ENCODE measurements at regions not wholly inside any gene's neighbourhood (a gene's known extent, or its start where the extent isn't known, plus 50 kb on each side); places are given as distances from the start of the nearest gene placed in this dataset.

DNA sequence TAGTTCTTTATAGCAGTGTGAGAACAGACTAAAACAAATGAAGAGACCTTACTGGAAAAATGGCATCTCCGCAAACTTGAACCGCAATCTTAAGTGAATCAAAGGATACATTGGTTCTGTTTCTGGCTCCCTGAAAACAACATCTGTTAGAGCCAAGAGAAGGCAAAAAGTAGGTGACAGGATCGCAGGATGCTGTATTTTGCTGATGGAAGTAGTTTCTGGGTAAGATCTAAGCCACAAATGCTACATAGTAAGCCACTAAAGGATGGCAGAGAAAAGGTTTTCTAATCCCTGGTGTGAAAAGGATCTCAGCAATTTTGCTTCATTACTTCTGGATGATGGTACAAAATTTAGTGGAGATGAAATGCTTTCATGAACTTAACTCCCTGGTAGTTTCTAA lies 63.3 kb upstream of the HTR4 start:
- H2AFZ ChIP-seq (ENCODE audit: low read length): no peak overlapping the region
- H3K4me2 ChIP-seq (ENCODE audit: insufficient read depth, low read length, poor library complexity, severe bottlenecking): no peak overlapping the region
- DNase-seq (ENCODE audit: low spot score): no peak
- H3K4me3 ChIP-seq (ENCODE audit: low read length in 2 of 2): no peak overlapping the region
- no peaks in the 10 kb centered on the region for H3K27me3 ChIP-seq (ENCODE audit: control insufficient read depth in 3 of 3, insufficient read depth in 3 of 3, low read depth in 1 of 3, low read length in 3 of 3)
- no peak overlapping the region for H2BK120ac ChIP-seq (ENCODE audit: low read depth, low read length)
- H3K14ac ChIP-seq (ENCODE audit: low read length): no peak overlapping the region
- H3K23ac ChIP-seq (ENCODE audit: low read depth, low read length, poor library complexity): no peak overlapping the region
- no peak overlapping the region for H2BK15ac ChIP-seq (ENCODE audit: low read length)
- H3K9me3 ChIP-seq (replicated peaks in 1 of 2; ENCODE audit: control insufficient read depth in 2 of 2, insufficient read depth in 1 of 2, low read depth in 1 of 2, low read length in 2 of 2): no peaks in the 10 kb centered on the region
- no peaks in the 10 kb centered on the region for H3K36me3 ChIP-seq (replicated peaks in 1 of 2; ENCODE audit: control insufficient read depth in 2 of 2, insufficient read depth in 2 of 2, low read length in 2 of 2)
- no peak overlapping the region for H2AK5ac ChIP-seq (ENCODE audit: low read depth, low read length)
- H2BK12ac ChIP-seq (ENCODE audit: low read length): no peak overlapping the region
- no peak overlapping the region for H4K8ac ChIP-seq (ENCODE audit: low read depth, low read length)
- no peak overlapping the region for H3K27ac ChIP-seq (replicated peaks; ENCODE audit: low read length)
- H3K79me1 ChIP-seq (ENCODE audit: low read depth, low read length): no peaks in the 10 kb centered on the region
- H3K18ac ChIP-seq (ENCODE audit: low read length): no peak overlapping the region
- H2BK5ac ChIP-seq (ENCODE audit: low read length): no peak overlapping the region
- no CpG with 5 or more reads among the region's 3 CpGs for WGBS, 2 donors (ENCODE audit: extremely low coverage in 2 of 2, insufficient read length in 2 of 2, insufficient replicate concordance in 1 of 2)
- no peak overlapping the region for H3K9ac ChIP-seq (ENCODE audit: low read depth, low read length, poor library complexity)
- H4K91ac ChIP-seq (ENCODE audit: low read depth, low read length, poor library complexity): no peak overlapping the region
- no peak overlapping the region for H3K4ac ChIP-seq (ENCODE audit: low read length)
- H3K4me1 ChIP-seq (ENCODE audit: control insufficient read depth in 2 of 2, insufficient read depth in 1 of 2, low read depth in 1 of 2, low read length in 2 of 2): peaks cover 0 to 1% of the 10 kb centered on the region in 2 donors

DNA sequence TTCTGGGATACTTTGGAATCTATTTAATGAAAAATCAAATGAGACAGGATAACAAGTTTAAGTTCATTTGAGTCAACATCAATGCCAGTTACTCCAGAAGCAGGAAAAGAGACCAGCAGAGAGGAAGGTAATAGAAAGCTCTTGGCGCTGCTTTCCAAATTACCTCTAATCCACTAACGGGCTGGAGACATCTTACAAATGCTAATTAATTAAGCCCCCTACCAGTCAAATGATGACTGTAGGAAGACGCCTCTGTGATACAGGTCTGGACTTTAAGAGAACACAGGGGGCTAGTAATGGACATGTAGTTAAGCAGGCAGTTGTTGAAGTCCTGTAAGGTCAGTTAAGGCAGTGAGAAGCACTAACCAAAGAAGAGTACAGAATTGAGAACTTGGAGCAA lies 65.3 kb upstream of the HTR4 start:
- Histone ChIP-seq H2AFZ (ENCODE audit: low read length) (no peak overlapping the region), H2BK120ac (ENCODE audit: low read depth, low read length) (no peak overlapping the region), H3K18ac (ENCODE audit: low read length) (no peak overlapping the region), H3K4me2 (ENCODE audit: insufficient read depth, low read length, poor library complexity, severe bottlenecking) (no peak overlapping the region), H3K27me3 (ENCODE audit: control insufficient read depth in 3 of 3, insufficient read depth in 3 of 3, low read depth in 1 of 3, low read length in 3 of 3) (no peaks in the 10 kb centered on the region), H4K91ac (ENCODE audit: low read depth, low read length, poor library complexity) (no peak overlapping the region), H2AK5ac (ENCODE audit: low read depth, low read length) (no peak overlapping the region), H3K36me3 (replicated peaks in 1 of 2; ENCODE audit: control insufficient read depth in 2 of 2, insufficient read depth in 2 of 2, low read length in 2 of 2) (no peaks in the 10 kb centered on the region), H3K23ac (ENCODE audit: low read depth, low read length, poor library complexity) (no peak overlapping the region), H3K14ac (ENCODE audit: low read length) (no peak overlapping the region), H3K4me1 (ENCODE audit: control insufficient read depth in 2 of 2, insufficient read depth in 1 of 2, low read depth in 1 of 2, low read length in 2 of 2) (peaks cover 0 to 1% of the 10 kb centered on the region in 2 donors), H3K4ac (ENCODE audit: low read length) (no peak overlapping the region), H2BK5ac (ENCODE audit: low read length) (no peak overlapping the region), H3K27ac (replicated peaks; ENCODE audit: low read length) (no peak overlapping the region), H4K8ac (ENCODE audit: low read depth, low read length) (no peak overlapping the region), H3K9ac (ENCODE audit: low read depth, low read length, poor library complexity) (no peak overlapping the region), H3K4me3 (ENCODE audit: low read length in 2 of 2) (no peak overlapping the region), H2BK12ac (ENCODE audit: low read length) (no peak overlapping the region), H3K79me1 (ENCODE audit: low read depth, low read length) (no peaks in the 10 kb centered on the region), H3K9me3 (replicated peaks in 1 of 2; ENCODE audit: control insufficient read depth in 2 of 2, insufficient read depth in 1 of 2, low read depth in 1 of 2, low read length in 2 of 2) (no peaks in the 10 kb centered on the region), H2BK15ac (ENCODE audit: low read length) (no peak overlapping the region)
- no peak for DNase-seq (ENCODE audit: low spot score)
- no CpG with 5 or more reads among the region's 3 CpGs for WGBS, 2 donors (ENCODE audit: extremely low coverage in 2 of 2, insufficient read length in 2 of 2, insufficient replicate concordance in 1 of 2)

DNA sequence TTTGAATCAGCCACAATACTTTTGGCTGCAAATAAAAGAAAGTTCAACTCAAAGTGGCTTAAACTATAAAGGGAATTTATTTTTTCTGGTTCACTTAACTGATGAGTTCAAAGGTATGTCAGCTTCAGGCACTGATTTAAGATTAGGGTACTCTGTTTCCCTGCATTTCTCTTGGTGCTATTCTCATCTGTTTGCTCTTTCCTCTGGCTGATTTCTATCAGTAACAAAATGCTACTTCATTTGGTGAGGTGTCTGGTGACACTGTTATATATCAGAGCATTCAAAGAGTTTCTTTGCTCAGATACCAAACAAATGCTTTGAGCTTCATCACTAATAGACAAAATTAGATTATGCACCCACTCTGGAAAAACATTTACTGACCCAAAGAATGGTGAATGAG lies 65.9 kb upstream of the HTR4 start:
- H4K8ac ChIP-seq (ENCODE audit: low read depth, low read length): no peak overlapping the region
- no peak overlapping the region for H3K27ac ChIP-seq (replicated peaks; ENCODE audit: low read length)
- no peak overlapping the region for H4K91ac ChIP-seq (ENCODE audit: low read depth, low read length, poor library complexity)
- no peaks in the 10 kb centered on the region for H3K9me3 ChIP-seq (replicated peaks in 1 of 2; ENCODE audit: control insufficient read depth in 2 of 2, insufficient read depth in 1 of 2, low read depth in 1 of 2, low read length in 2 of 2)
- peaks cover 0 to 1% of the 10 kb centered on the region in 2 donors for H3K4me1 ChIP-seq (ENCODE audit: control insufficient read depth in 2 of 2, insufficient read depth in 1 of 2, low read depth in 1 of 2, low read length in 2 of 2)
- no peak for DNase-seq (ENCODE audit: low spot score)
- no peak overlapping the region for H2BK120ac ChIP-seq (ENCODE audit: low read depth, low read length)
- H2AK5ac ChIP-seq (ENCODE audit: low read depth, low read length): no peak overlapping the region
- H3K79me1 ChIP-seq (ENCODE audit: low read depth, low read length): no peaks in the 10 kb centered on the region
- H2AFZ ChIP-seq (ENCODE audit: low read length): no peak overlapping the region
- H2BK15ac ChIP-seq (ENCODE audit: low read length): no peak overlapping the region
- no peak overlapping the region for H3K18ac ChIP-seq (ENCODE audit: low read length)
- H2BK12ac ChIP-seq (ENCODE audit: low read length): no peak overlapping the region
- no peak overlapping the region for H3K9ac ChIP-seq (ENCODE audit: low read depth, low read length, poor library complexity)
- no peak overlapping the region for H3K23ac ChIP-seq (ENCODE audit: low read depth, low read length, poor library complexity)
- no peak overlapping the region for H3K14ac ChIP-seq (ENCODE audit: low read length)
- H3K27me3 ChIP-seq (ENCODE audit: control insufficient read depth in 3 of 3, insufficient read depth in 3 of 3, low read depth in 1 of 3, low read length in 3 of 3): no peaks in the 10 kb centered on the region
- H3K4ac ChIP-seq (ENCODE audit: low read length): no peak overlapping the region
- H3K4me3 ChIP-seq (ENCODE audit: low read length in 2 of 2): no peak overlapping the region
- H3K36me3 ChIP-seq (replicated peaks in 1 of 2; ENCODE audit: control insufficient read depth in 2 of 2, insufficient read depth in 2 of 2, low read length in 2 of 2): no peaks in the 10 kb centered on the region
- H2BK5ac ChIP-seq (ENCODE audit: low read length): no peak overlapping the region
- H3K4me2 ChIP-seq (ENCODE audit: insufficient read depth, low read length, poor library complexity, severe bottlenecking): no peak overlapping the region

DNA sequence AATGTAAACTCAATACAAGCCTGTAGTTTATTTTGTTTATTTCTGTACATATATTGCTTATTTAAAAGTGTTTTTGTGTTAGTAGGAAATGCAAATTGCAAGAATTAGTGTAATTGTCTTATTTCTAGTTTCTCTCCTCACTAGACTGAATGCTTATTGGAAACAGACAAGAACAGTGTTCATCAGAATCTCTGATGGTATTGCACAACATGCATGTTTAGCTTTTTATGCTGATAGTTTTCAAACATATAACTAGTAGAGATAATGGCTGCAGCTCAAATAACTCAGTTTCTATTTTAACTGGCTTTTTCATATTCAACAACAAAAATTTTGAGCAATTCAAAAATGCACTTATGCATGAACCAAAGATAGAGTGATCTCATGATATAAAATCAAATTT lies 68.8 kb upstream of the HTR4 start:
- H3K9me3 ChIP-seq (replicated peaks in 1 of 2; ENCODE audit: control insufficient read depth in 2 of 2, insufficient read depth in 1 of 2, low read depth in 1 of 2, low read length in 2 of 2): no peaks in the 10 kb centered on the region

More for the DNA sequence above, 68.8 kb upstream of the HTR4 start:
- no peak for DNase-seq (ENCODE audit: low spot score)
- no peak overlapping the region for H3K4me2 ChIP-seq (ENCODE audit: insufficient read depth, low read length, poor library complexity, severe bottlenecking)
- no peak overlapping the region for H2BK120ac ChIP-seq (ENCODE audit: low read depth, low read length)
- no peak overlapping the region for H3K4me3 ChIP-seq (ENCODE audit: low read length in 2 of 2)
- no peak overlapping the region for H2BK15ac ChIP-seq (ENCODE audit: low read length)
- no peak overlapping the region for H3K18ac ChIP-seq (ENCODE audit: low read length)
- no peak overlapping the region for H2BK5ac ChIP-seq (ENCODE audit: low read length)
- no peaks in the 10 kb centered on the region for H3K27me3 ChIP-seq (ENCODE audit: control insufficient read depth in 3 of 3, insufficient read depth in 3 of 3, low read depth in 1 of 3, low read length in 3 of 3)
- no peak overlapping the region for H4K8ac ChIP-seq (ENCODE audit: low read depth, low read length)
- no peak overlapping the region for H3K23ac ChIP-seq (ENCODE audit: low read depth, low read length, poor library complexity)
- peaks cover 0 to 1% of the 10 kb centered on the region in 2 donors for H3K4me1 ChIP-seq (ENCODE audit: control insufficient read depth in 2 of 2, insufficient read depth in 1 of 2, low read depth in 1 of 2, low read length in 2 of 2)
- no peak overlapping the region for H3K27ac ChIP-seq (replicated peaks; ENCODE audit: low read length)
- H3K79me1 ChIP-seq (ENCODE audit: low read depth, low read length): no peaks in the 10 kb centered on the region
- no peak overlapping the region for H3K9ac ChIP-seq (ENCODE audit: low read depth, low read length, poor library complexity)
- H3K14ac ChIP-seq (ENCODE audit: low read length): no peak overlapping the region
- H2AK5ac ChIP-seq (ENCODE audit: low read depth, low read length): no peak overlapping the region
- H3K36me3 ChIP-seq (replicated peaks in 1 of 2; ENCODE audit: control insufficient read depth in 2 of 2, insufficient read depth in 2 of 2, low read length in 2 of 2): no peaks in the 10 kb centered on the region
- no peak overlapping the region for H2AFZ ChIP-seq (ENCODE audit: low read length)
- H4K91ac ChIP-seq (ENCODE audit: low read depth, low read length, poor library complexity): no peak overlapping the region
- no peak overlapping the region for H3K4ac ChIP-seq (ENCODE audit: low read length)
- H2BK12ac ChIP-seq (ENCODE audit: low read length): no peak overlapping the region

All from neuronal stem cell (in vitro differentiated cells).